ENCODE measurements at regions not wholly inside any gene's neighbourhood (a gene's known extent, or its start where the extent isn't known, plus 50 kb on each side); places are given as distances from the start of the nearest gene placed in this dataset.

DNA sequence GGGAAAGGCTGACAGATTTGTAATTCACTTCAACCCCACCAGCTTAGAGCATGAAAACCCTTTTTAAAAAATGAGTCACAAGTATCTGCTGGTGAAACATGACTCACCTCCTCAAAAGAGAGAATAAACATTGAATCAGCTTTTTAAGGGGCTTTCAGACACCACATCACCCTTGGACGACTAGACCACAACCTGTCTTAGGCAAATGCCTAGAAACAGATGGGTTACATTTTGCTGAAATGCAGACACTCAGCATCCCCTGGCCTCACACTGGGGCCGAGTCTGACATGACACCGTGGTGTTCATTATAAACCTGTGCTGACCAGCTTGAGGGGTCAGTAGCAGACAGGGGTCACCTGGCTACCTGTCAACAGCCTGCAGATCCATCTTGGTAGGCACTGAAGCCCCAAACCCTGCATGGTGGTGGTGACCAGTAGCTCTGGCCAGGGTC lies 175.3 kb upstream of the CST7 start:
- TF ChIP-seq, protein P1, sequence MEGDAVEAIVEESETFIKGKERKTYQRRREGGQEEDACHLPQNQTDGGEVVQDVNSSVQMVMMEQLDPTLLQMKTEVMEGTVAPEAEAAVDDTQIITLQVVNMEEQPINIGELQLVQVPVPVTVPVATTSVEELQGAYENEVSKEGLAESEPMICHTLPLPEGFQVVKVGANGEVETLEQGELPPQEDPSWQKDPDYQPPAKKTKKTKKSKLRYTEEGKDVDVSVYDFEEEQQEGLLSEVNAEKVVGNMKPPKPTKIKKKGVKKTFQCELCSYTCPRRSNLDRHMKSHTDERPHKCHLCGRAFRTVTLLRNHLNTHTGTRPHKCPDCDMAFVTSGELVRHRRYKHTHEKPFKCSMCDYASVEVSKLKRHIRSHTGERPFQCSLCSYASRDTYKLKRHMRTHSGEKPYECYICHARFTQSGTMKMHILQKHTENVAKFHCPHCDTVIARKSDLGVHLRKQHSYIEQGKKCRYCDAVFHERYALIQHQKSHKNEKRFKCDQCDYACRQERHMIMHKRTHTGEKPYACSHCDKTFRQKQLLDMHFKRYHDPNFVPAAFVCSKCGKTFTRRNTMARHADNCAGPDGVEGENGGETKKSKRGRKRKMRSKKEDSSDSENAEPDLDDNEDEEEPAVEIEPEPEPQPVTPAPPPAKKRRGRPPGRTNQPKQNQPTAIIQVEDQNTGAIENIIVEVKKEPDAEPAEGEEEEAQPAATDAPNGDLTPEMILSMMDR (IDR thresholded peaks at IDR 0.05 in 8 of 11, conservative IDR thresholded peaks at IDR 0.05 in 3 of 11) = no peak
- TF ChIP-seq POLR2A (IDR thresholded peaks at IDR 0.05) (no peak), POLR2AphosphoS5 (IDR thresholded peaks at IDR 0.05) (no peak)
